ENCODE measurements at regions not wholly inside any gene's neighbourhood (a gene's known extent, or its start where the extent isn't known, plus 50 kb on each side); places are given as distances from the start of the nearest gene placed in this dataset.
"Not testable (repeated sequence)": the region's sequence is repeated elsewhere in the genome, so short reads cannot be mapped to it uniquely, and the experiment has no call there.

DNA sequence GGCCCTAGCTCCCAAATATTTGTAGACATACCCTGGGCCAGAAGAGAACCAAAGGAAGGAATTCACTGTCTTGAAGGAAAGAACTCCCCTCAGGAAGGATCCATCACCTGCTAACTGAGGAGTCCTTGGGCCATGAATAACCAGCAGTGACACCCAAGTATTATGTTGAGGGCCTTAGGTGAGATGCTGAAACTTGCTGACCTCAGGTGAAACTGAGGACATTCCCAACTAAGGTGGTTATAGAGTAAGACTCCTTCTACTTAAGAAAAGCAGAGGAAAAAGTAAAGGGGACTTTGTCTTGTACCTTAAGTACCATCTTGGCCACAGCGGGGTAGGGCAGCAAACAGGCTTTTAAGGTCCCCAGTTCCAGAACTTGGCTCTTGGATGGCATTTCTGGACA is 491.7 kb downstream of the C6orf118 start:
- no peak for DNase-seq

DNA sequence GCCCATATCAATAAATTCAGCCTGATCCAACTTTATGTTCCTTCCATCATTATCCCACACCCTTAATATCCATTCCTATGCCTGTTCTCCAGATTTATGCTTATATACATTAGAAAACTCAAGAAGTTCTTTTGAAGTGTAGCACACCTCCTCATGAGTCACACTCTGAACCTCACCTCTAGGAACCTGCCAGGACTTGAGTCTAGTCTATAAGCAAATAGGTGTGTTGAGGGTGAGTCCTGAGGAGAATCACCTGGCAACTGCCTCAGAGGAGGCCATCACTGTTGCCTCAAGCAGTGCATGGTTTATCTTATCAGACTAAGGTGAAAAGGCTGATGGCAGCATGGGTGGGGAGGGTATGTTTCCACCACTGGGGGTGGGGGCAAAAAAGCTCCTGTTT is 496.7 kb downstream of the C6orf118 start:
- DNase-seq = no peak

DNA sequence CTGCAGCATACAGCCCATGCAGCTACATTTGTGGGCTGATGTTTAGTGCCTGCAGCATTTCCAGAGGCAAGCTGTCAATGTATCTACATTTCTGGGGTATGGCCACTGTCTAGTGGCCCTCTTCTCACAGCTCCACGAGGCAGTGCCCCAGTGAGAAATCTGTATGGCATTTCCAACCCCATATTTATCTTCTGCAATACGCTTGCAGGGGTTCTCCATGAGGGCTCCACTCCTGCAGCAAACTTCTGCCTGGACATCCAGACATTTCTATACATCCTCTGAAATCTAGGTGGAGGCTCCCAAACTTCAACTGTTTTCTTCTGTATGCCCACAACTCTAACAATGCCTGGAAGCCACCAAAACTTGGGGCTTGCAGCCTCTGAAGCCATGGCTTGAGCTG is 502.3 kb downstream of the C6orf118 start:
- no peak for DNase-seq

DNA sequence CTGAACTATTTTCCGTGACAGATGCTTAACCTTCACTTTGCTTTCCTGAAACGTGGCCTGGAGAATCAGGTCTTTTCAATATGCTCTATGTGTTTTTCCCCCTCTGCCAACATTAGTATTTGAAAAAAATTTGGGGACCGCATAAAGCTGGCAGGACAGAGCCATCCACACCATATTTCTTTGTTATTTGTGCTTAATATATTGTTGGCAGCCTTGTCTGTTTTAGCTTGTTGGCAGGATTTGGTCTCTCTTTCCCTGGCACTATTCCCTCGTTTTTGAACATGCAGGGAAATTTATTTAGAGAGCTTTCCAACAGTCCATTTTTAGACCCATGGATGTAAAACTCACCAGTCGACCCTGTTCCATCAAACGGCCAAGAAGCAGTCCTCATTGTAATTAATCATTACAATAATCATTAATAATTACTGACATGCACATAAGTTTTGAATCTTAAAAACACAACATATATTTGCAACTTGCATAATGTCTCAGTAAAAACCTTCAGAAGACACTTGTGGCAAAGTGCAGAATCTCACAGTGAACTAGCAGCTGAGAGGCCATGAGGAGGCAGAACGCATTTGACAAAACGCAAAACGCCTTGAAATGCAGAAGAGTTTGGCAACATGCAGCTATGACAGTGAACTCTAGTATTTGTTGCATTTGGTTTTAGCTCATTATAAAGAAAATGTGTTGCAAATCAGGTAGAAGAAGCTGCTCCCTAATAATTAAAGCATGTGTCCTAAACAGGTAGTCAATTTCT is 514.2 kb downstream of the C6orf118 start:
- no peak for DNase-seq

DNA sequence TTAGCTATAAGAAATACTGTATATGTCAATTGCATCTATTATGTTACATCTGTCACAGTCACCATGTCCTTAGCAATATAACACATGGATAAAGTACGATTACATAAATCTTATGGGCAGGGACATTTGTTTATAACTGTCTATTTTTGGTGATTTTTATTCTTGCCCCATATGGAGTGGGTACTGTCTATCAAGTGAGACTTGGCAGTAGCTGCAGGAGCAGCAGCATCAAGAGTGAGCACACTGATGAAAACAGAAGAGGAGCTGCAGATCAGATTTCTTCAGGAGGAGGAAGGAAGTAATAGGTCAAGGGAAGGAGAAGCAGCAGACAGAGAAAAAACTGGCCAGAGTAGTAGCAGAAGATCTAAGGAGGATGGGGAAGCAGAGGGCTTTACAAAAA is 516.7 kb downstream of the C6orf118 start:
- no peak for DNase-seq

DNA sequence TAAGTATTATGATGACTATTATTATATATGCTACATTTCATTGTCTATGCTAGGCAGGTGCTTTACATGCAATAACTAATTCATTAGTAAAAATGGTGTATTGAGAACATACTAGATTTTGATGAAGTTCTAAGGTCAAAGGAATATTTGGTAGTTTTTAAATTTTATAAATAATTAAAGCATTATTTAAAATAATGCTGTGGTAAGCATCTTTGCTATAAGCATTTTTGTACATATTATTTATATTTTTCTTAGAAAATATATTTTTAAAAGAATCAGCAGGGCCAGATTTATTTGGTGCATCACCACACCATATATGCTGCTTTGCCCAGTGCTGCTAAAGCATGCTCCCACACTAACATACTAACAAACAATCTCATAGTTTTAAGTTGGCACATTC is 517.9 kb downstream of the C6orf118 start:
- no peak for DNase-seq

DNA sequence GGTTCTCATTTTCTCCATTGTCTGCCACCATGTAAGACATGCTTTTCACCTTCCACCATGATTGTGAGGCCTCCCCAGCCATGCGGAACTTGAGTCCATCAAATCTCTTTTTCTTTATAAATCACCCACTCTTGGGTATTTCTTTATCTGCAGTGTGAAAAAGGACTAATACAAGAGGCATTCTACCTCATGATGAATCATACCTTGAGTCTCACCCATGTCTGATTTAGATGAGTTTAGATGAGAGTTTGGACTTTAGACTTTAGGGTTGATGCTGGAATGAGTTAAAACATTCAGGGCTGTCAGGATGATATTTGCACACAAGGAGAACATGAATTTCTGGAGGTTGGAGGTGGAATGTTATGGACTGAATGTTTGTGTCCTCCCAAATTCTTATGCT is 545.6 kb downstream of the C6orf118 start:
- no peak for DNase-seq

DNA sequence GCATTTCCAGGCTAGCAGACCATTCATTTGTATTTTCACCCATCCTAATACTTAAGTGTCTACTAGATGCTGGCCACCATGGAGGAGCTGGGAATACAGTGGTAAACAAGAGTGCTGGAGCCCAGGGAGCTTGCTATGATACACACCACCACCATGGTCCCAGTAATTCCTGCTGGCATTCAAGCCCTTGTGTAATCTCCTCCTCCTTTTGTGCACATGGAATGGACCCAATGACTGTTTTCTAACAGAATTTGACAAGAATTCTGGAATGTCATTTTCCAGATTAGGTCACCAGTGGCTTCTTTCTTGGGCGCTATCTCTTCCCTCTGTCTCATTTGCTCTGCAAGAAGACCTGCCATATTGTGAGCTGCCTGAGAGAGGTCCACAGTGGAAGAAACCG is 552.0 kb downstream of the C6orf118 start:
- DNase-seq = no peak

DNA sequence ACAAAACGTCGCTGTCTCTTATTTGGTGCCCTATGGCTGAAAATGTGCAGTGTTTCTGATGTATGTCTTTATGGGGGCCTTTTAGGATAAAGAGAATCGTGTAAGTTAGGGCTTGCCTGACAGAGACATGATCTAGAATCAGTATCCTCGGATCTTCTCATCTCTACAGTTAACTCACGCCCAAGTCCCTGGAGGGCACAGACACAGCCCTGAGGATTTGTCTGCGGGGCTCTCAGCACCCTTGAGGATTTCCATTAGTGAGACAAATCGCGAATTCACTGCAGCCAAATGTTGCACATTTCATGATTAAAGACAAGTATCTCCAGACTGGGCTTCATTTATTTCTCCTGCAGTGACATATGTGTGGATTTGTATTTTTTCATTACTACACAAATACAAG is 552.7 kb downstream of the C6orf118 start:
- DNase-seq = no peak

DNA sequence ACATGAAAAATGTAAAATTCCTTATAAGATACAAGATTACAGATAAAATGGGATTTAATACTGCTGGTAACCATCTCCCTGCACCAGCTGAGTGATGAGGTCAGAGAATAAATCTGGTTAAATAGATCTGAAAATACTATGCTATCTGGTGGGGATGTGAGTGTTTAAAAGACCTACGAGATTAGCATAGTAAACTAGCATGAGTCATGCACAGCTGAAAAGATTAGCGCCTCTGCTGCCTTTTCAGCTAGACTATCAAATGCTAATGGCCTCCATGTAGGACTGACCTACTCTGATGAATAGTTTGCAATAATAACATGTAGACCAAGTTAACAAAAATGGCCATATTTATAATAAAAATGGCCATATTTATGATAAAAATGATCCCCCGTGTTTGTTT is 553.3 kb downstream of the C6orf118 start:
- DNase-seq = no peak

DNA sequence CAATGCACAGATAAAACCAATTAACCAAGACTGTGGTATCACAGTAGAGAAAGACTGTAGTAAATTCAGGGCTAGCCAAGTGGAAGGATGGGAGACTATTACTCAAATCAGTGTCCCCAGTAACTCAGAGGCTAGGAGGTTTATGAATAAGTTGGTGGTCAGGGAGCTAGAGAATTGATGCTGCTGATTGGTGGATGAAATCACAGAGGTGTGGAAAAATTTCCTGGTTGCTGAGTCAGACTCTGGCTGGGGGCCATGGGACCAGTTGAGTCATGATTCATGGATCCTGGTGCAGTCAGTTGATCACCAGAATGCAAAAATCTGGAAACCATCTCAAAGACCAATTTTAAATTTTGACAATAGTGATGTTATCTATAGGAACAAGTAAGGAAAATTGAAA is 555.9 kb downstream of the C6orf118 start:
- DNase-seq = no peak

DNA sequence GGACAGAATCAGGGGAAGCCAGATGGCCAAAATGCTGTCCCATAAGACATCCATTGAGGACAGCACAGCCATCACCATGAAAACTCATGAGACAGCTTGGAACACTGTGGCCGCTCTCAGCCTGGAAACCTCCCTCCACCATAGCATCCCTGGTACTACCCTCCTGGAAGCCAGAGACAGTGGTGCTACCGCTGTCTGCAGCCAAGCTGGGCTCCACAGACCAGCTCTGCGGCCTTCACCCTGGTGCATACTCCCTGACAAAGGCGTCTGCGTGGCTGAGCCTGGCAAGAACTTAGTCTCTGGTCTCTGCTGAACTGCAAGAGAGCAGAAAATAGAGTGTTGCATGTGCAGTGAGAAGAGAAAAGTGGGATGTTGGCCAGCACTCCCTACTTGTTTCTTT is 558.0 kb downstream of the C6orf118 start:
- no peak for DNase-seq

DNA sequence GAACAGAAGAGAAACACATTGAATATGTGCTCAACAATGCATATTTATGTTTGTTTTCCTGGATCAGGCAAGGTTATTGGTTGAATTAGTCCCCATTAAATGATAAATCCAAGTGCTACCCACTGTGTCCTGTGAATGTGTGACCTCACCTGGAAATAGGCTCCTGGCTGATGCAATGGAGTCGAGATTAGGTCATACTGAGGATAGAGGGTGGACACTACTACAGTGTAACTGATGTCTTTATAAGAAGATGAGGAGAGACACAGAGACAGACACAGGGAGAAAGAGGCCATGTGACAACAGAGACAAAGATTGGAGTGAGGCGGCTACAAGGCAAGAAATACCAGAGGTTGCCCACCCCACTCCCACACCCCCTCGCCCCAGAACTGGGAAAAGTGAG is 559.3 kb downstream of the C6orf118 start:
- DNase-seq = no peak

DNA sequence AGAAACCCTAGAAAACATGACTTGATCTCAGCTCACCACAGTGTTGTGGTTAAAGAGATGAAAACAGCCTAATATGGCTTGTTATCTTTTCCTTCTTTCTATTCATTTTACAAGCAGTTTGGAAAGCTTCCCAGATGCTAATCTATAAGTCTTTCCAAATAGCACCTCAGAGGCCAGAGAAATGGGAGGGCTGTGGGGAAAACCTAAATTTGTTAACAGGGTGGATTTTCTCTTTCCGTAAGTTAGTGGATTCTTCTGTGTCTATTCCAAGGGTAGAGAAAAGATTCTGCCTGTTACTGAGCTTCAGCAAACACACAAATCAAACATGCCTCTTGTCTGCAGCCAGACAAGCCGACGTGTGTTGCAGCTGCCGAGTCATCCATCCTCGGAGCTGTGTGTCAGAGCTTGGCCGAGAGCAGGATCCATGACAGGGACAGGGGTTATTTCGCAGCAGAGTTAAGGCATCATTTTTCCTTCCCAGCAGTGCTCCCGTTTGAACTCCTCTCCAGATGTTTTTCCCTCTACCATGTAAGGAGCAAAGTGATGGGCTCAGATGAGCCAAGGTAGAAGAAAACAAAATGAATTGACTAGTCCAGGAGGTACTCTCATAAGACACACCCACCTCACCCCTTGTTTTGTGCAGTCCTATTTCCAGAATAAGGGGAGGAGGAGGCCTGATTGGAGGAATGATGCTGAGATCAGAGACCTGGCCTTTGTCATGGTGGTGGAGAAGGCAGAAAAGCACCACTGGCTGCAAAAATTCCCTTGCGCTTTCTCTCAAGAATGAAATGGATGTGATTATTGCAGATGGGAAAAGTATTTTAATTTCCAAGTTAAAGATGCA is 560.0 kb downstream of the C6orf118 start:
- DNase-seq = no peak

DNA sequence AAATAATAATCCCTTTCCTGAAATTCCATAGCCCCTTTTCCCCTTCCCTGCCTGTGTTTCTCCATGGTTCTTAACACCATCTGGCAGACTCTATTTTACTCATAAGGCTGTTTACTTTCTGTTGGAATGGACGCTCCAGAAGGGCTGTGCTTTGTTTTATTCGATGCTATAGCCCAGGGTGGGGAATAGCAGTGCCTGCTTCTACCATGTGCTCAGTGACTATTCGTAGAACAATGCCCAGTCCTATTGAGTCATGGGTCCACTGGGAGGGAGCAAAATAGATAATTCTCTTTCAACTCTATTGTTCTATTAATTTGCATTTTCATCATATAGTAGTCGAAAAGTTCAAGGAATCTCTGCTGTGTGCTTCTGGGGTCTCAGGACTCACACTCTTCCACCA is 565.1 kb downstream of the C6orf118 start:
- DNase-seq = no peak

DNA sequence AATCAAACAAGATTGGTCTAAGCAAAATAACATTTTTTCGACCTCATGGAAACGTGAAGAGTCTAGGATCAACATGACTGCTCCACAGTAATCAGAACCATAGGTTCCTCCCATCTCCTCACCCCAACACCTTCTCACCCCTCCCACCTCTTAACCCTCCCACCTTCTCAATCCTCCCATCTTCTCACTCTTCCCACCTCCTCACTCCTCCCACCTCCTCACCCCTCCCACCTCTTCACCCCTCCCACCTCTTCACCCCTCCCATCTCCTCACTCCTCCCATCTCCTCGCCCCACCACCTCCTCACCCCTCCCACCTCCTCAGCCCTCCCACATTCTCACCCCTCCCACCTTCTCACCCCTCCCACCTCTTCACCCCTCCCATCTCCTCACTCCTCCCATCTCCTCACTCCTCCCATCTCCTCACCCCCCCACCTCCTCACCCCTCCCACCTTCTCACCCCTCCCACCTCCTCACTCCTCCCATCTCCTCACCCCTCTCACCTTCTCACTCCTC is 567.4 kb downstream of the C6orf118 start:
- no peak for DNase-seq

DNA sequence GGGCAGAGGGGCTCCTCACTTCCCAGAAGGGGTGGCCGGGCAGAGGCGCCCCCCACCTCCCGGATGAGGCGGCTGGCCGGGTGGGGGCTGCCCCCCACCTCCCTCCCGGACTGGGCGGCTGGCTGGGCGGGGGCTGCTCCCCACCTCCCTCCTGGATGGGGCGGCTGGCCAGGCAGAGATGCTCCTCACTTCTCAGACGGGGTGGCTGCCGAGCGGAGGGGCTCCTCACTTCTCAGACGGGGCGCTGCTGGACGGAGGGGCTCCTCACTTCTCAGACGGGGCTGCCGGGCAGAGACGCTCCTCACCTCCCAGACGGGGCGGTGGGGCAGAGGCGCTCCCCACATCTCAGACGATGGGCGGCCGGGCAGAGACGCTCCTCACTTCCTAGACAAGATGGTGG is 573.3 kb downstream of the C6orf118 start:
- DNase-seq = not testable (repeated sequence)

DNA sequence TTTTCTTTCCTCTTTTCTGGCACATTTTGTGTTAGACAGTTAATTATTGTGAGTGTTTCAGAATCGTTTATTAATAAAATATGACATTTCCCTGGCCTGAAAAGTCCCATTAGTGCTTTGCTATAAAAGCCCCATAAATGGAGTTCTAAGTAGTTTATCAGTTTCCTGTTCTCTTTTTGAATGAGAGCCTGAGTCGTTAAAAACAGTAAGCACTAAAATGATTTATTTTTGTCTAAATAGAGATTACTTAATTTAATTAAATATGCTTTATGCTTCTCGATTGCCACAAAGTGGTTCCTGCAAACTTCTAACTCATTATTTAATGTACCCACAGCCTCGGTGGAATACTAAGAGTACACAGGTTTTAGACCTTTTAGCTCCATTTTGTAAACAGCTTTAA is 577.9 kb downstream of the C6orf118 start:
- DNase-seq = no peak

DNA sequence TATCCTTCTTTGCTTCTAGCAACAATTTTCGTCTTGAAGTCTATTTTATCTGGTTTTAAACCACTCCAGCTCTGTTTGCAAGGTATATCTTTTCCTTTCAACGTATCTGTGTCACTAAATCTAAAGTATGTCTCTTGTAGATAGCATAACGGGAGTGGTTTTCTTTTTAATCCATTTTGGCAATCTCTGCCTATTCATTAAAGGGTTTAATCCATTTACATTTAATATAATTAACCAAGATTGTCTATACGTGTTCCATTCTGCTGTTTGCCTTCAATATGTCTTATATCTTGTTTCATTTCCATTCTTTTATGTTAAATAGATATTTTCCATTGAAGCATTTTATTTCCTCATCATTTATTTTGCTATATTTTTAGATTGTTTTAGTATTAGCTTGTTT is 587.9 kb downstream of the C6orf118 start:
- DNase-seq = no peak

DNA sequence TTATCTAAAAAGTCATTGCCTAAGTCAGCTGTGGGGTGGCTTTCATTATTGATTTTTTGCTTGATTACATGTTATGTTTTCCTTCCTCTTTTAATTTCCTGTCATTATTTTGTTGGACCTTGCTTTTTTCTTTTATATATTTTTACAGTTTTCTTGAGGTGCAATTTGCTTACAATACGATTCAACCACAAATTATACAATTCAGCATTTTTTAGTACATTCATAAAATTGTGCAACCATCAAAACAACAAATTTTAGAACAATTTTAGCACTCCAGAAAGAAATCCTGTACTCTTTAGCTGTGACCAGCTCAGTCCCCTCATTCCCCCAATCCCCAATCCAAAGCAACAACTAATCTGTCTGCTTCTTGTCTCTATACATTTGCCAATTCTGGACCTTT is 608.9 kb downstream of the C6orf118 start:
- no peak for DNase-seq

DNA sequence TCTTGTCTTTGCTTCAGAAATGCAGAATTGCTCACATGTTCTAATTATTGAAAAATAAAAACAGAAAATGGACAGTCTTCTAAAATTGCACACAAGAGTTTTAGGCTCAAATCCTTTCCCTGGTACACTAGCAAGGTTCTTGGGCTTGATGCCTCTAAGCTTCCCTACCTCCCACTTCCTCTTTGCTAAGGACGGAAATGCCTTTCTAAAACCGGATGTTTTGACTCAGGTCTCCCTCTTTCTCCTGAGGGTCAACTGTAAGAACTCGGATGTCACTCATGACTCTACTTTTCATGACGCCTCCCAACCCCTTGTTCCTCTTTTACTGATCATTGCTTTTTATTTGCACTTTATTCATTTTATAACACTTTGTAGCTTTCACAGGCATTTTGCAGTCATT is 613.5 kb downstream of the C6orf118 start:
- no peak for DNase-seq

DNA sequence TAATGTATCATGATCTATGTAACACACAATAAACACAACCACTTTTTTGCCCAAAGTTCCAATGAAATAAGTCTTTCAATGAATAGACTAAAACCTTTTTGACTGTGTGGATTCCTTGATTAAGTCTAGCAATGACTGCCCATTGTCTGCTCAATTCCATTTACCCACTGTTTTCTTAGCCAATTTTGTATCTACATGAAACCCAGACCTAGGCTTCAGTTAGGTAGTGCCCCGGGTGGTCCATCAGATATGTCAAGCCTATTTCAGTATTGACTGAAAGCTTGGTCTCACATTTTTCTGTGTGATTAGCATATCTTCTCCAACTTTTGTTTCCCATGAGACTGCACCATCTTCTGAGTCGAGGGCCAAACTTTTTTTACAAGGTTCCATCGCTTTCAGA is 615.0 kb downstream of the C6orf118 start:
- DNase-seq = no peak

DNA sequence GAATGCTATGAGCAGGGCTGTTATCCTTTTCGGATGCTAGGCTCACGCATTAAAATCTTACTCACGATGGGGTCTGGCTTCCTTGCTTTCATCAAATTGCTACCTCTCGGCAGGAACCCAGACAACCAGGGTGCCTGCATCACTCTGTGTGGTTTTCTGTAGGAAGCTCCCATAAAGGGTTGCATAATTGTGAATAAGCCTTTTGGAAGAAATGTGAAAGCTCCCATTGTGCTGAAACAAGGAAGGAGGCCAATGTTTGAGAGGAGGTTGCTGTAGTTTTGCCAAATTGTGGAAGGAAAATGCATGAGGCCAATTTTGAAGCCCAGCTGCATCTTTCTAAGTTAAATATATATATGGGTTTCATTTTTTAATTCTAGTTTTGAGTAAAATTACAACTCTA is 615.5 kb downstream of the C6orf118 start:
- no peak for DNase-seq

Measured in central memory CD4-positive, alpha-beta T cell (primary cell).